RPMI7951 (cell line): ENCODE measurements at regions not wholly inside any gene's neighbourhood (a gene's known extent, or its start where the extent isn't known, plus 50 kb on each side); places are given as distances from the start of the nearest gene placed in this dataset.

Experiments used
- DNase-seq: peaks from one replicate; pipeline ENCODE4 v3.0.0-alpha.2; 2012; ENCODE audit warnings: low read depth

- no peak for DNase-seq
These were observed 79.1 kb downstream of the ZNF365 start for GRCh38 chr10:62453274-62453673.

DNA sequence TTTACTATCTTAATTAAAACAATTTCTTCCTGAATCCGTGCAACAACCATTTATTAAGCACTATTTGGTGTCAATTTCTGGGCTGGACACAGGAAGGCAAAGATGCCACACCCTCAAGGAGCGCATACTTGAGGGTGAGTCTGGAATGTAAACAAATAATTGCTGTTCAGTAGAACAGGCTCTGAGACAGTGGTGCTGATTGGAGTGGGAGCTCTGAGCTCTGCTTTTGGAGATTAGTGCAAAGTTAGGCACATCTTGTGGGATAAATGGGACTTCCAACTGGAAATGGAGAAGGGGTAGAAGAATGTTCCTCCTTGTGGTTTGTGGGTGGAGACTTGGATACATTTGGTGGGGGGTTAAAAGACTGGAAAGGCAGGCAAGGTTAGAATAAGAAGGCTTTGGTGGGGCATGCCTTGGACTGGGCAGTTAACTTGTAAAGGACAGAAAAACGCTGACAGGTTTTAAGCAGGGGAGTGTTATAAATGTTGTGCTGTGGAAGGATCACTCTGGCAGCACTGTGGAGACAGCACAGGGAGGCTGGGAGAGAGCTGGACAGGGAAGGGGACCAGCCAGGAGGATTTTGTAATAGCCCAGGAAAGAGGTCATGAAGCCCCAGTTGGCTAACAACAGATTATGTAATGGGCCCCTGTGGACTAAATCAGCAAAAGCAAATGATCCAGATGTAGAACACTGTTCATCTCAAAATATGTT lies 80.7 kb downstream of the ZNF365 start:
- peak; percentile 75 for DNase-seq

- peak; percentile 50 for DNase-seq
These were observed 82.5 kb downstream of the ZNF365 start for GRCh38 chr10:62456611-62457101.

- no peak for DNase-seq
These were observed 83.0 kb downstream of the ZNF365 start for GRCh38 chr10:62457196-62457595.

DNA sequence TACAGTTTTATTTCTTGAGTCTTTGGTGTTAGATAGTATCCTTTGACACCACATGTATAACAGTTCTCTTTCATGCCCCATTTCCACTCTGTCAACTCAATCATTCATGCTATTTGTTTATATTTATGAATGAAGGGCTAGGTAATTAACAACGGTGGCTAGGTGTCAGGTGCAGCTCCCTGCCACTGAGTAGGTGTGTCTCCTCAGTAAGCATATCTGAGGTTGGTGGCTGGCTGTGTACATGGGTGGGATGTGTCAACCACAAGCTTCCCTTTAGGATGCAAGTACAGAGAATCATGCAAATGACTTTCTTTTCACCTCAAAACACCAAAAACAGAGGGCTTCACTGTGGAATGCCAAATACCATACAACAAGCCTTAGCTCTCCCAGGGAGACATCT lies 83.4 kb downstream of the ZNF365 start:
- no peak for DNase-seq

- peak; percentile 89 for DNase-seq
These were observed 84.9 kb downstream of the ZNF365 start for GRCh38 chr10:62459072-62459471.

GRCh38 chr10:62459500-62459899 lies 85.3 kb downstream of the ZNF365 start:
- no peak for DNase-seq

DNA sequence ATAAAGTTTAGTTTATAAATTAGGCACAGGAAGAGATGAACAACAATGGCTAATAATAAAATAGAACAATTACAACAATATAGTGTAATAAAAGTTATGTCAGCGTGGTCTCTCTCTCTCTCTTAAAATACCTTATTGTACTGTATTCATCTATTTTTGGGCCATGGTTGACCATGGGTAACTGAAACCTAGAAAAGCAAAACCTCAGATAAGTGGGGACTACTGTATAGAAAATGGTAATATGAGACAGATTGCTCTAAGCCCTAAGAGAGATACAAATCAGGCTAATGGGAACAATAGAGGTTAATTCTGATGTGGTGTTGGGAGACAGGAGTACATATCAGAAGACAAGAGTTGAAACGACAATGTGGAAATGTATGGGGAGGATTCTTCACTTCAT lies 86.2 kb downstream of the ZNF365 start:
- no peak for DNase-seq

DNA sequence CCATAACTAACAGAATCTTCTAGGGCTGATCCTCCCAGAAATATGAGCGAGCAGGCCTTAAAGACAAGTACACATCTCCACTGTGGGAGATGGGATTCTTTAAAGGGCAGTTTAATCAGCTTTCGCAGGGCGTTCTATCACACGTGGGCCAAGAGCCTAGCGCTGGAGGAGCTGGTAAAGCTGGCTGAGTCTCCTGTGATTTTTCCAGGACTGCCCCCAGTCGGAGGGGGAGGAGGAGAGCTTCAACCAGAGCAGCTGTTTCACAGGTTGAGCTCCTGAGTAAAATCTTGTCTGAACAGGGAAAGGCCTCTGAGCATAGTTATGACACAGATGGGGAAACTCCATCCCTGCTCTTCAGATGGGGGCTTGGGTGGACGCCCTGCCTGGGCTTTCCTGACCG lies 87.0 kb downstream of the ZNF365 start:
- no peak for DNase-seq

GRCh38 chr10:62462461-62462860 lies 88.3 kb downstream of the ZNF365 start:
- no peak for DNase-seq

DNA sequence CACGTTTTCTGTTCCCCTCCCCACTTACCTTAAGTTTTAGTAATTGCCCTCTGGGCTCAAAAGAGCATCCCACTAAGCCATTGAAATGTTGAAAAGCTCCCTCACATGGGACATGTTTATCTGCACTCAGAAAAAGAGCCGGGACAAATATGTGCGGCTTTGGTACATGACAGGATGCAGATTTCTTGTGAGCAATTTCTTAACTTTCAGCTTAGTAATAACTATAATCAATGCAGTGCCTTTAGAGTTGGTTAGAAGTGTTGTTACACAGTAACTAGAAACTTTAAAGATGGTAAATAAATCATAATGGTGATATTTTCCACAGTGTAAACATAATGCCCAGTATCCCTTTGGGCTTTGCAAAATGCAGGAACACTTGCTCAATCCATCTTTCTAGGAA lies 89.2 kb downstream of the ZNF365 start:
- no peak for DNase-seq

DNA sequence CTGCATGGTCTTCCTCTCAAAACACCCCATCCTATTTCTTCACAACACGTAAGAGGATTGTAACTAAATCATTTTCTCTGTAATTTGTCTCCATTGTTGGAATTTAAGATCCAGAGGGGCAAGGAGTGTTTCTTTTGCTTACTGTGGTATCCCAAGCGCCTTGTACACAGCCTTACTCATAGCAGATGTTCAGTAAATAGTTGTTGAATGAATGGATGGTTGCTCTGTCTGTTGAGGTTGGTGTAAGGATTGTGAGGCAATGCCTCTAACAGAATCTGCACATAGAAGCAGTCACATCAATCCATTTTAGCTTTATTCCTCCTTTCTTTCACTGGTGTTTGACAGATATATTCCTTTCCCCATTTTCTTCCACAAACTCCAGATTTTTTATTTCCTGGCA lies 90.1 kb downstream of the ZNF365 start:
- DNase-seq: no peak

DNA sequence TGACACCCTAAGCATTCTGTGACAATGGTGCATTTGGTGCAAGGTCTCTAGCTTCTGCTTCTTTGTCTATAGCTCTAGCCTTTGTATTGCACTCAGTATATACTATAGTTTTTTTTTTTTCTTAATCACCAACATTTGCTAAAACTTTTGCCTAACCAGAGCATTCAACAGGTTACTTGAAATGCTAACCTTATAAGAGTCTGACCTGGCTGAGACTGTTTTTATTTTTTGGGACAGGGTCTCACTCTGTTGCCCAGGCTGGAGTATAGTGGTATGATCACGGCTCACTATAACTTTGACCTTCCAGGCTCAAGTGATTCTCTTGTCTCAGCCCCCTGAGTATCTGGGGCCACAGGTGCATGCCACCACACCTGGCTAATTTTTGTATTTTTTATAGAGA lies 92.4 kb downstream of the ZNF365 start:
- DNase-seq: no peak

- peak; percentile 23 for DNase-seq
These were observed 93.4 kb downstream of the ZNF365 start for GRCh38 chr10:62467527-62467926.

DNA sequence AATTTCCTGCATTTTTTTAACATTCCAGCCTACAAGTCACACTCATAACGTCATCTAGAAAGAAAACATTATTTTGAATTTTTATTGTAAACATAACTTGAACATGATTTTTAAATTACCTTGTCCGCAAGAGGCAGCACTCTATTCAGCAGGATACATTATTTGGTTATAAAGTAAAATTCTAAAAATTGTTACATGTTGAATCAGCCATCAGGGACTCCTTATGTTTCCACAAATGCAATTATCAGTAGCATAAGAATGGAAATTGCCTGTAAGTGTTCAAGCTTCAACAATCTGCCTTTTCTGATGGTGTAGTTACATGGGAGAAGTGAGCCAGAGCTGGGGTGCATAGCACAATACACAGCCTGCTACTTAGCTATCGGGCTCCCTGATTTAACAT lies 97.5 kb downstream of the ZNF365 start:
- no peak for DNase-seq

DNA sequence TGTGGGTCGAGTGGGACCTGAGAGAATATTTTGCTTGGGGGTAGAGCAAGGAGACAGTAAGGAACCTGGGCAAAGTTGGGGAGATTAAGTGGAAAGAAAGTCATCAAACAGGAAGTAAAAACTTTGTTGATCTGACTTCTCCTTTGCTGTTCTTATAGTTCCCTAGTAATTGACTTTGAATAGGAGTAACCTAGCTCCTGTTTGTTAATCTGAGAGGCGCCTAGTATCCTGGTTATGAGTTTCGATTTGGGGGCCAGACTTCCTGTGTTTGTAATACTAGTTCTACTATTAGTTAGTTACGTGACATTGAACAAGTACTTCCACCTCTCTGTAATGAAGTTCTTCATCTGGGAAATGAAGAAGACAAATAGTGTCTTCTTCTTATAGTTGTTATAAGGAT lies 99.1 kb downstream of the ZNF365 start:
- DNase-seq: no peak

- DNase-seq: peak; percentile 86
These were observed 101.4 kb downstream of the ZNF365 start for GRCh38 chr10:62475551-62475950.

- no peak for DNase-seq
These were observed 105.4 kb downstream of the ZNF365 start for GRCh38 chr10:62479523-62479922.

- DNase-seq: no peak
These were observed 106.0 kb downstream of the ZNF365 start for GRCh38 chr10:62480196-62480595.

- DNase-seq: no peak
These were observed 108.4 kb downstream of the ZNF365 start for GRCh38 chr10:62482581-62482980.

- DNase-seq: no peak
These were observed 117.4 kb downstream of the ZNF365 start for GRCh38 chr10:62491597-62491996.

DNA sequence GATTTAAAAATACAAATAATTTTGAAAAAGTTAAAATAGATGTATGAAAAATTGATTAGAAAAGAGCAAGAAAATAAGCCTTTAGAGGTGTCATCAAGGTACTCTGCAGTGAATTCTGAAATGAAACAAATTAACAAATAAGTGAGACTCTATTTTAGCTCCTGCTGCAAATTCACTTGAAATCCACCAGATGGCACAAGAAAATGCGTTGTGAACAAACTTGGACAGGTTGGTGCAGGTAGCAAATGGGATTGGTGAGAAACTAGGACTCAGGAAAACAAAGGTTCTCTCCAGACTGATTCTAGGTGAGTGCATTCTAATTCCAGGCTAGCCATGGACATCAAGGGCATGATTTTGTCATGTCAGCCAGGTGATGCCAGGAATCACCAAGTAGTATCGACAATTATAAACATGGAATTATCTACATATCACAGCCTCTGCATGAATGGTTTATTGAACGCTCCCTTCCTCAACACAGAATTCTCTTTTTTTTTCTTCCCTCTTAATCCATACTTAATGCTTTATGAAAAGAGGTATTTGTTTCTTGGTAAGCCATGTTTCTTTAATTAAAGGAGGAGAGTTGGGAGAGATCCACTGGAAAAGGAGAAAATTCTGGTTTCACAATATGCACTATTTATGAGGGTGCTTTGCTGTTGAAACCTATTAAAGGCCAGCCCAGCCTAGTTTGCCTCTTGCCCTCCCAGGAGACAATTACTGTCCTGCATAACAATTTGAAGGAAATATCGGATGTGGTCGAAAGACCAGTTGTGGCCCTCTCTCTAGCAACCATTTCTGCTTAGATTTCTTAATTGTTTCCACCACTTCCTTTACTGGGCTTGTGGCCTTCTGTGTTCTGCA lies 118.1 kb downstream of the ZNF365 start:
- DNase-seq: peak; percentile 28

- no peak for DNase-seq
These were observed 118.7 kb downstream of the ZNF365 start for GRCh38 chr10:62492870-62493180.
